HG03066 (cell line): ENCODE measurements at regions not wholly inside any gene's neighbourhood (a gene's known extent, or its start where the extent isn't known, plus 50 kb on each side); places are given as distances from the start of the nearest gene placed in this dataset.
A peak's percentile ranks its signal among the peaks of the same experiment; 100 is the strongest.
"Not testable (repeated sequence)": the region's sequence is repeated elsewhere in the genome, so short reads cannot be mapped to it uniquely, and the experiment has no call there.

Experiments
- ATAC-seq: cut with Tn5 transposase; IDR thresholded peaks from one replicate; pipeline ENCODE4 v1.9.1; 2021; ENCODE audit warnings: low read depth; ENCODE audit not compliant: unreplicated experiment

DNA sequence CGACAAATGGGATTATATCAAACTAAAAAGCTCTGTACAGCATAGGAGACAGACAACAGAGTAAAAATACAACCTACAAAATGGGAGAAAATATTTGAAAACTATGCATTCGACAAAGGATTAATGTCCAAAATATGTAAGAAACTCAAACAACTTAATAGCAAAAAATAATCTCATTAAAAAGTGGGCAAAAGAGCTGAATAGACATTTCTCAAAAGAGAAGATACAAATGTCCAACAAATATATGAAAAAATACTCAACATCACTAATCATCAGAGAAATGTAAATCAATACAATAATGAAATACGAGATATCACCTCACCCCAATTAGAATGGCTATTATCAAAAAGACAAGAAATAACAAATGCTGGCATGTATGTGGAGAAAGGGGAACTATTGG is 272.9 kb downstream of the KLHL13 start:
- ATAC-seq, result no peak

DNA sequence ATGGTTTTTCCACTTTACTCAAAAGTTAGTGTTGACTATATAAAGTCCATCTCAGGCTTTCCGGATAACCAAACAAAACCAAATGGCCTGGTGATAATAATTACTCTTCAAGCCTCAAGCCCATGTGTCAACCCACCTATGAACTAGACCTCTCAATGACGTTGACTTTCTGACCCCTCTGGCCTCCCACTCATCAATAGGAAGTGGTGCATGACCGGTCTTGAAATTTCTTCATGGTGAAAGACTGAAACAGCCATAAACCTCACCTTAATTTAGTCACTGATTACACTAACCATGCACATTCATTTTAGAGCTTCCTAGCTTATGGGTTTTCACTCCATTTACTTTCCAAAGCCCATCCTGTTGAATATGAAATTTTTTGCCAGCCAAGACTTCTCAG is 276.0 kb downstream of the KLHL13 start:
- no peak for ATAC-seq

DNA sequence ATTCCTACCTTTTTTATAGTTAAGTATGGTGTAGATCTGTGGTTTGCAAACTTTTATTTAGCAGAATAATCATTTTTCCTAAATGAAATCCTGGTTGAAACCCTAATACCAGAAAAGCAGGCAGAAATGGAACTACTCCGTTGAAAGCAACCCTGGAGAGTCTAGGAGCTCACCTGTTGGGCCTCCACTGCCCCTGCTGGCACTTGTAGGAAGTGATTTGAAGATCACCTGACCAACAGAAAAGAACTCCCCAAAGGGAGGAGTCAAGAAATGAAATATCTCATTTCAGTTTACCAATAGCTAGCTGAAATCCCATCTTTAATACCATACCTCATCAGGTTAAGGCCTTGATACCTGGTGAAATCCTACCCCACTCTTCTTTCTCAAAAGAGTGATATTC is 277.1 kb downstream of the KLHL13 start:
- ATAC-seq, result no peak

DNA sequence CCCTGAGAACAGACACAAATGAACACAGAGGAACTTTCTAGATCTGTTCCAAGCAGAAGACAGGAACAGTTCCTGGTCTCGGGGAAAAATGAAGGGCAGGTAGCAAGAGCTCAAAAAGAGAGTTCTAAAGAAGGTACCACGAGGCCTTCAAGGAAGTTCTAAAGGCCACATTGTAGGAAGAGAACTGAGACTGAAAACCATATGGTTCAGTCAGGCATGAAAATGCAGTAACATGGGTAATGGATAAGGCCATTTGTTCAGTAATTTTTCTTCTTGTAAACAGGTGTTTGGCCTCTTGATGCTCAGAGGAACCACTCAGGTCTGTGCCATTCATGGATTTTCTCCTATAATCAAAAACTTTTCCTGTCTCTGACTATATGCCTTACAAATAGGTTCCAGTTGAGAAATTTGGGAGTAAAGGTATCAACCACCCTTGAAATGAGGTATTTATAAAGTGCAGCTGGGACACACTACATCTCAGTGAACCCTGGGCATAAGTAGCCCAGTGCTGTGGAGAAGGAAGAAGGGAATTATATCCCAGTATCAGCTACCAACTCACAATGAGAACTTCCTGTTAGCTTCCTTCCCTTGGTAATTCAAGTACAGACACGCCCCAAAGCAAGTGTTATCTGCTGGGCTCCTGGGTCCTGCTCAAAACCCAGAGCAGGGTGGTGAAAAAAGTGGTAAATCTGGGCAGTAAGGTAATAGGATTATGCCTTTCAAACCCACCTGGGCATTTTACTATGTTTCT is 277.9 kb downstream of the KLHL13 start:
- ATAC-seq, result no peak

DNA sequence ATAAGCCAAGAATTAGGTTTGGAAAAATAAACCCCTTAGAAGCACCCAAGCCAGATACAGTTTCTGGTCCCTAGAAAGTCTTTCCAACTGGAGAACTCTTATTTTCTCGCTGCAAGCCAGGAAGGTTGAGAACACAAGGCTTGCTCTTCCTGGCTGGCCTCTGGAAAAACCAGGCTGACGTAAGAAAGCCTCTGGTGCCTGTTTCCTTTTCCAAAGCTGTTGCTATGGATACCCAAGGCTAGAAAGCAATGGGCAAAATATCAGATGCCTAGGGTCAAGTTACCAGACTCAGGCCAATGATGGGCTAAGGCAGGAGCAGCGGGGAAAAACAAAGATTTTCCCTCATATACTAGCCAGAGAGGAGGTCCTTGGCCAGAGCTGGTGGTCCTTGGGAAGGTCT is 281.6 kb downstream of the KLHL13 start:
- ATAC-seq, result no peak

DNA sequence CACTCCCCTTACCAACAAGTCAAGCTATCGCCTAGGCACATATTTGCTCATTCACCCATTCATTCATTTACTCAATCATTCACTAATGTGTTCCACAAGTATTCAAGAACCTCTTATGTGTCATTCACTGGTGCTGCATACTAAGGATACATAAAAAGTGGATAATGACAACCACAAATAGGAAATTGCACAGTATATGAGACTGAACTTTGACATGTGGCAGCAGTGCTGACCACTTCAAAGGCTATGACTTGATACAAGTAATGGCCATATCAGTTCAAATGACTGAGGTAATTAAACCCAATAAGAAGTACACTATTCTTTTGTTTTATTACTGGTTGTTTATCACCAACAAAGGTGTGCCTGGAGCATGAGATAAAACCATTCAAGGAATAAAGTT is 282.5 kb downstream of the KLHL13 start:
- ATAC-seq, result no peak

DNA sequence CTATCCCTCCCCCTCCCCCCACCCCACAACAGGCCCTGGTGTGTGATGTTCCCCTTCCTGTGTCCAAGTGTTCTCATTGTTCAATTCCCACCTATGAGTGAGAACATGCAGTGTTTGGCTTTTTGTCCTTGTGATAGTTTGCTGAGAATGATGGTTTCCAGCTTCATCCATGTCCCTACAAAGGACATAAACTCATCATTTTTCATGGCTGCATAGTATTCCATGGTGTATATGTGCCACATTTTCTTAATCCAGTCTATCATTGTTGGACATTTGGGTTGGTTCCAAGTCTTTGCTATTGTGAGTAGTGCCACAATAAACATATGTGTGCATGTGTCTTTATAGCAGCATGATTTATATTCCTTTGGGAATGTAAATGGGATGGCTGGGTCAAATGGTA is 295.1 kb downstream of the KLHL13 start:
- not testable (repeated sequence) for ATAC-seq

DNA sequence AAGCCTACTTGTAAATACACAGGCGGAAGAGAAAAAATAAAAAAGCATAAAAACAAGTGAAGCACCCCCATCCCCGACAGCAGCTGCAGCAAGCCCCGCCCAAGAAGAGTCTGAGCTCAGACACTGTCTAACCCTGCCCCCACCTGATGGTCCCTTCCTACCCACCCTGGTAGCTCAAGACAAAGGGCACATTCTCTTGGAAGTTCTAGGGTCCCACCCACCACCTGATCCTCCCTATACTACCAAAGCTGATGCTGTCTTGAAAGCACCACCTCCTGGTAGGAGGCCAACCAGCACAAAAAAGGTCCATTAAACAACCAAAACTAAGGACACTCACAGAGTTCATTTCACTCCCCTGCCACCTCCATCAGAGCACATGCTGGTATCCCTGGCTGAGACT is 308.2 kb downstream of the KLHL13 start:
- ATAC-seq, result no peak

DNA sequence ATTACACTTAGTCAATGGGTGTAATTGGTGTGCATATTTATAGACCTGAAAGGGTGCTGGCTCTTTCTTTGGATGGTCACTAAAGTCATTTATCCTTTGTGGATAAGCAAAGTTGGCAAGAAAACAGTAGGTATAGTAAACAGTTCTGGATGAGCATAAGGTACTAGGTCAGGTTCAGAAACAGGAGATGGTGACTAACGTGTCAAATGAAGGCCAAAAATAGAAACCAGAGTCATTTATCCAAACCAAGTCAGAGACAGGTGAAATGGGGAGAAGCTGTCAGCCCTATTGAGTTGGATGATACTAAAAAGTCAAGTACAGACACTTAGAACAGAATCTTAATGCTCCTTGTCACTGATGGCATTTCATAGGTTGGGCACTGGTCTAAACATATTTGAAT is 313.1 kb downstream of the KLHL13 start:
- no peak for ATAC-seq

DNA sequence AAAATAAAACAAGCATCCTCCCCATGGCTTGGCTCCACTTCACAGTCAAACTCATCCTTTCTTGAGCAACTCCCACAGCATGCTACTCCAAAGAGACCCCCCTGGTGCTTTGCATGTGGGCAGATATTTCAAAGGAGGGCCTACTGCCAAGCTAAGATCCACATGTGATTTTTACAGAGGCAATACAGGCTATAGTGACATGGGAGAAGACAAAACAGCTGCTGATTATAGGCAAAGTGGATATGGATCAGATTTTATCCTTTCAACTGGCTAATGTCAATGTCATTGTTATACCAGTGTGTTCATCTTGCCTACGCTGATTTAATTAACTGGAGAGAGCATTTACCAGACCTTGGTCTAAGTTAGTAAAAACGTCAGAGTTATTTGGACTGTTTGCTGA is 328.3 kb downstream of the KLHL13 start:
- ATAC-seq, result no peak

DNA sequence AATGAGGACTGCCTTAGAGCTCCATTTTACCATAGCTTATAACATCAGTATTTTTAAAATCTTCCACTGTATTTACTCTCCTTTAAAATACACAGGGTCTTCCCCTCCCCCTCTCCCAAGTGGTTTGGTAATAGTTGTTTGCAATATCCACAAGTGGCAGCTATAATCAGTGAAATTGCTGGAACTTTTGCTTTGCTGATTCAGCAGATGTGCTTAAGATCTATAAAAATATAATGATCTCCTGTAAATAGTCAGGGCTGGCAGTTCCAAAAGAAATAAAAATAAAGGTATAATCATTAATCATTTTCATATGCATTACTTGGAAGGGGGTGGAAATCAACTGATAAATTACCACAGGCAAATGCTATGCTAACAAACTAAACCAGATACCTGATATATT is 345.2 kb downstream of the KLHL13 start:
- no peak for ATAC-seq

DNA sequence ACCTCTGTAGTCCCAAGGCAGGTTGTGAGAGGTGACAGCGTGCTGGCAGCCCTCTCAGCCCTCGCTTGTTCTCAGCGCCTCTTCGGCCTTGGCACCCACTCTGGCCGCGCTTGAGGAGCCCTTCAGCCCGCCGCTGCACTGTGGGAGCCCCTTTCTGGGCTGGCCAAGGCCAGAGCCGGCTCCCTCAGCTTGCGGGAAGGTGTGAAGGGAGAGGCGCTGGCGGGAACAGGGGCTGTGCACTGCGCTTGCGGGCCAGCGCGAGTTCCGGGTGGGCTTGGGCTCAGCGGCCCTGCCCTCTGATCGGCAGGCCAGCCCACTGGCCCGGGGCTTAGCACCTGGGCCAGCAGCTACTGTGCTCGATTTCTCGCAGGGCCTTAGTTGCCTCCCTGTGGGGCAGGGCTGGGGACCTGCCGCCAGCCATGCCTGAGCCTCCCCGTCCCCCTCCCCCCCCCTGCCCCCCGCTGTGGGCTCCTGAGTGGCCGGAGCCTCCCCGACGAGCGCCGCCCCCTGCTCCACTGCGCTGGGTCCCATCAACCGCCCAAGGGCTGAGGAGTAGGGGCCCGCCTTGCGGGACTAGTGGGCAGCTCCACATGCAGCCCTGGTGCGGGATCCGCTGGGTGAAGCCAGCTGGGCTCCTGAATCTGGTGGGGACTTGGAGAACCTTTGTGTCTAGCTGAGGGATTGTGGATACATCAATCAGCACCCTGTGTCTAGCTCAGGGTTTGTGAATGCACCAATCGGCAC is 347.6 kb downstream of the KLHL13 start:
- no peak for ATAC-seq

DNA sequence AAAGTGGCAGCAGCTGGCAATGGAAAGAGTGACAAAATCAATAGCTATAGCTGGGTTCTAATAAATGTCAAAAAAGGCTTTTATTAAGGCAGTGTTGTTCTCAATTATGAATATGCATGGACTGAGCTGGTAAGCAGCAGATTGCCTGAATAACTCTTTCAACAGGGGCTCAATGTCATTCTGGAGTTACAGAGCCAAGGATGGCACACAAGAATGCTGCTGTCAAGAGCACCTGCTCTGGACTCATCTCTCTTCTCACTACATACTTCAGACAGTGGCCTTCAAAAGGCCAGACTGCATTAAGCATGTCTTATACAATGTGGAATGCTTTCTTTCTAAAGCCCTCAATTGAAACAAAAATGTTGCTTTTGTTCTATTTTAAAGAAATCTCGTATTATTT is 351.4 kb downstream of the KLHL13 start:
- ATAC-seq, result no peak

DNA sequence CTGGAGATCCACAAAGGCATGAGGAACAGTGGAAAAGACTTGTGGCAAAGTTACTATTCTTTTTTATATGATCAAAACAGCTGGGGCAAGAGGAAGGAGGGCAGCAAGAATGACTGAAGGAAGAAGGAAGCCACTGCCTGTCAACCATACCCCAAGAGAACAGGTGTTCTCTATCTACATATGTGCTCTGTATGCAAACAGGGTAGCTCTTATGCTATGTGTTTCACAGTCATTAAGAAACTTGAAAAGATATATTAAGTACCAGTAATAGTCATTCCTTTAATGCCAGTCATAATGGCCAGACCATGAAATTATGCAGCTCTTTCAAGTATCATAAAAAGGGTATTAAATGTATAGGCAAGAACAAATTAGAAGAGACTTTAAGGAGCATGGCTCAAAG is 363.9 kb downstream of the KLHL13 start:
- ATAC-seq, result peak; percentile 95

DNA sequence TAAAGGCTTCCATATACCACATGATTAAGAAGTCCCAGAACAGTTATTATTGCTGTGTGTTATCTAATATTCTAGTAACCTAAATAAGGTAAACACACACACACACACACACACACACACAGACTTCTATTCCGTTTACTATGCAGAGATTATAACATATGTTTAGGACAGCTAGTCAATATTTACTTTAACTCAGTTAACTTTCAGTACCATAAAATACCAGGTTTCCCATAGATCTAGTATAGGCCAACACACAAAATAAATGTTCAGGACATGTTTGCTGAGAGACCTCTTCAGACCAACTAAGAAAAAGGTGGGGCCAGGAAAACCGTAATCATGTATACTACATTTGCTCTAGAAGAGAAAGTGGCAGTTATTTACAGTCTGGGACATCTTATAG is 365.5 kb downstream of the KLHL13 start:
- ATAC-seq, result no peak

DNA sequence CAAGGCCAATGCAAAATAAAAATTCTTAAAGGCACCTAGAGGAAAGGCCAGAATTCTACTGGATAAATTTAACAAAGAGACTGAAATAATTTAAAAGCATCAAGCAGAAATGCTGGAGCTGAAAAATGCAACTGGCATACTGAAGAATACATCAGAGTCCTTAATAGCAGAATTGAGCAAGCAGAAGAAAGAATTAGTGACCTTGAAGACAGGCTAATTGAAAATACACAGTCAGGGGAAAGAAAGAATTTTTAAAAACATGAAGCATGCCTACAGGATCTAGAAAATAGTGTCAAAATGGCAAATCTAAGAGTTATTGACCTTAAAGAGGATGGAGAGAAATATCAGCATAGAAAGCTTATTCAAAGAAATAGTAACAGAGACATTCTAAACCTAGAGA is 371.7 kb downstream of the KLHL13 start:
- no peak for ATAC-seq

DNA sequence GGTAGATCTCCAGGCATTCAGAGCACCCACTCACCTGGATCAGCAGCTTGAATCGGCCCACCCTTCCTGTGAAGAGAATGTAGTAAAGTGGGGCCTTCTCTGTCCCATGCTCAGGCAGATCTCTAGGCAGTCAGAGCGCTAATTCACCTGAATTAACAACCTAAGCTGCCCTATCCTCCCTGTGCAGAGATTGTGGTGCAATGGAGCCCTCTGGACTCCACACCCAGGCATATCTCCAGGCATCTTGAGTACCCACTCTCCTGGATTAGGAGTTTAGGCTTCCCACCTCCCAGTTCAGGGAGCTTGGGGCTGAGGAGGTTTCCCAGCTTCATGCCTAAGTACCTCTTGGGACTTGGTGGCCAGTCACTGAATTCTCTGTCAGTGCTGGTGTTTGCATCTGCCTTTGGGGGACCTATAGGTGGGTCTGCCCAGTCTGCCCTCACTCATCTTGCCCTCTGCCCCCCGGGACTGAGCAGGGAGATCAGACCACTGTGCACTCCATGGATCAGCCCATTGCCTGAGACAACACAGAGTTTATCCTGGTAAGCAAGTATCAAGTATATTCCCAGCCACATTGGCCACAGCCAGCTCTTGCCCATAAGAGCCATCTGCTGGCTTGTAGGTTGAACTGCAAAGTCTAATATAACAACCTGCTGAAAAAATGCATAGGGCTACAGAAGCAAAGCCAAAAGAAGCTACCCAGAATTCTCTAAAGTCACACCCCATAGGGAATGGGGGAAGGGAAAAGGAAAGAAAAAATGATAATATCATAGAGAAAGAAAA is 372.9 kb downstream of the KLHL13 start:
- ATAC-seq, result no peak

DNA sequence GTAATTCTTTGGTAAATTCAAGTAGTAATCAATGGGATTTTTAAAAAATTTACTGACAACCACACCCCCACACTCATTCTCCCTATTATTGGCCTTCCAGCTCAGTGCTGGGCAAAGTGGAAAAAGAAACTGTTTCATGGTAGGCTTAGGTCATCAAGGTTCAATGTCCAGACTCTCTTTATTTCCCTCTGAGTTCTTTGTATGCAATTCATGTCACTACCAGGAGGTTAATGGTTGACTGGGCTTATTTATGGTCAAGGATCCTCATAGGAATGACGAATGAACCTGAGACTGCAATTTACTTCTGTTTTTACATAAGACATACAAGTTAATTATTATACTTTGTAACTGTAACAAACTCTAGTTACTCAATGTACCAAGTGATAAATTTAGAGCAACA is 403.2 kb downstream of the KLHL13 start:
- ATAC-seq, result no peak

DNA sequence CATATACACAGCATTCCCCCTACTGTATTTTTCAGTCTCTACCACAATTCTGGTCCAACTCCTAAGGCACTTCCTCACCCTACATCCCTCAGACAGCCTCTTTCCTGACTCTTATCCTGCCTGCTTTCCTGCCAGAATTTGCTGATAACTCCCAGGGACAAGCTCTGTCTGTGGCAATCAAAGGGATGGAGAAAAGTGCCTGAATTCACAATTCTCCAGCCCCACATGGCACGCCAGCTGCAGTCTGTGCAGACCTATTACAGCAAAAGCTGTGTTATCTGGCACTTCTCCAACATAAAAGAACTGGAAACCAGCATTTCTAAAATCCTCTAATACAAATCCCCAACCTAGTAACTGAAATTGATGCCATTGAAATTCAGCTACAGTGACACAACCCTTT is 404.8 kb downstream of the KLHL13 start:
- no peak for ATAC-seq

DNA sequence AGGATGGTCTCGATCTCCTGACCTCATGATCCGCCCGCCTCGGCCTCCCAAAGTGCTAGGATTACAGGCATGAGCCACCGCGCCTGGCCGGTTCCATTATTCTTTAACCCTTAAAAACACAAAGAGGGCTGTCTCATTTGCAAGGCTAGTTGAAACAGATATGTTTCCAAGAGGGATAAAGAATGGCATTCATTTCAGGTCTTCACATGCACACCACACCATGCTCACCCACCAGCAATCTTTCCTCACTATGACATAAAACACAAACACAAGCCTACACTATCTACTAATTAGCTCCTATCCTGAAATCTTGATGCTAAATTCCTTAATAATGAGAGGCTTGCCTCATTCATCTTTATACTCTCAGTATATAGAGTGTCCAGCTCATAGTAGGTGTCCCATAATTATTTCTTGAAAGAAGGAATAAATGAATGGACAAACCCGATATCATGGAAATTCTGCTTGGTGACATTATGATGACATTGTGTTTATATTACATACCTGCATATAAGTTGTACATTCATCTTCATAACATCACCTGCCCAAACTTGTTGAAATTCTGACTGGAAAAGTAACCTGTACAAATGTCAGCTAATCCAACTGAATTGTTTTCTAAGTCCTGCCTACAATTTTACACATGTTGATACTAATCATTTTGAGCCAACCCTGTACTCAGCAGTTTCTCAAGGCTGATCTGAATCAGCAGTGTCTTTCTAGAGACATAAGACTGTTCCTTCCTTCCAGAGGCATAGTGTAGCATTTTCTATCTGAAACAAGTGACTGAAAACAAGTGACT is 408.5 kb downstream of the KLHL13 start:
- ATAC-seq, result no peak

DNA sequence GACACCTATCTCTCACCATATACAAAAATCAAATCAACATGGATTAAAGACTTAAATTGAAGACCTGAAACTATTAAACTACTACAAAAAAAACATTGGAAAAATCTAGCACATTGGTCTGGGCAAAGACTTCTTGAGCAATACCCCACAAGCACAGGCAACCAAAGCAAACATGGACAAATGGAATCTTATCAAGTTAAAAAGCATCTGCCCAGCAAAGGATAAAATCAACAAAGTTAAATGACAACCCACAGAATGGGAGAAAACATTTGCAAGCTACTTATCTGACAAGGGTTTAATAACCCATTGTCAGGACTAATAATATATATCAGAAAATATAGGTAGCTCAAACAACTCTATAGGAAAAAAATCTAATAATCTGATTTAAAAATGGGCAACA is 415.6 kb downstream of the KLHL13 start:
- ATAC-seq, result no peak
